ENCODE measurements at regions not wholly inside any gene's neighbourhood (a gene's known extent, or its start where the extent isn't known, plus 50 kb on each side); places are given as distances from the start of the nearest gene placed in this dataset.

DNA sequence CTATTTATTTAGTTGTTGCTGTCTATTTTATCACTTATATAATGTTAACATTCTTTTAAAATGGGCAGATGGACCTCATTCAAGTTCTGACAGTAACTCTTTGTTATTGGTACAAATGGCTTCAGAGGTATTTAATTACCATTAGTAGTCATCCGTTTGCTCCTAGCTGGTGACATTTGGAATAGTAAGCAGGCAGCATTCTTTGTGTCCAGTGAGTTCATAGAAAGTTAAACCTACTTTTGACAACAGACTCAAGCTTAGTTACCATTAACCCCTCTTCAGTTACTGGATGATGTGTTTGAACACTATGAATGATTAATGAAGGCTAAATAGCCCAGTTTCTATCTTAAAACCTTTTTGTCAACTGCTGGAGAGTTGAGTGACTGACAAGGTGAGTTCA, 500.7 kb upstream of the ATP11B start:
- H3K4me1 ChIP-seq: no peaks in the 10 kb centered on the region
- H3K9me3 ChIP-seq: no peaks in the 10 kb centered on the region
- no peak for DNase-seq (ENCODE audit: low spot score in 2 of 2)
- no peaks in the 10 kb centered on the region for H3K27me3 ChIP-seq
- H3K27ac ChIP-seq: no peak overlapping the region
- WGBS: 65% methylated on average over 1 of the region's 1 CpG
- no peak overlapping the region for H3K4me3 ChIP-seq
- TF ChIP-seq POLR2AphosphoS5 (IDR thresholded peaks at IDR 0.05): no peak
- no peak for TF ChIP-seq EP300 (IDR thresholded peaks at IDR 0.05)
- TF ChIP-seq, protein P1, sequence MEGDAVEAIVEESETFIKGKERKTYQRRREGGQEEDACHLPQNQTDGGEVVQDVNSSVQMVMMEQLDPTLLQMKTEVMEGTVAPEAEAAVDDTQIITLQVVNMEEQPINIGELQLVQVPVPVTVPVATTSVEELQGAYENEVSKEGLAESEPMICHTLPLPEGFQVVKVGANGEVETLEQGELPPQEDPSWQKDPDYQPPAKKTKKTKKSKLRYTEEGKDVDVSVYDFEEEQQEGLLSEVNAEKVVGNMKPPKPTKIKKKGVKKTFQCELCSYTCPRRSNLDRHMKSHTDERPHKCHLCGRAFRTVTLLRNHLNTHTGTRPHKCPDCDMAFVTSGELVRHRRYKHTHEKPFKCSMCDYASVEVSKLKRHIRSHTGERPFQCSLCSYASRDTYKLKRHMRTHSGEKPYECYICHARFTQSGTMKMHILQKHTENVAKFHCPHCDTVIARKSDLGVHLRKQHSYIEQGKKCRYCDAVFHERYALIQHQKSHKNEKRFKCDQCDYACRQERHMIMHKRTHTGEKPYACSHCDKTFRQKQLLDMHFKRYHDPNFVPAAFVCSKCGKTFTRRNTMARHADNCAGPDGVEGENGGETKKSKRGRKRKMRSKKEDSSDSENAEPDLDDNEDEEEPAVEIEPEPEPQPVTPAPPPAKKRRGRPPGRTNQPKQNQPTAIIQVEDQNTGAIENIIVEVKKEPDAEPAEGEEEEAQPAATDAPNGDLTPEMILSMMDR (IDR thresholded peaks at IDR 0.05): no peak
- TF ChIP-seq POLR2A (IDR thresholded peaks at IDR 0.05): no peak
- no peaks in the 10 kb centered on the region for H3K36me3 ChIP-seq

DNA sequence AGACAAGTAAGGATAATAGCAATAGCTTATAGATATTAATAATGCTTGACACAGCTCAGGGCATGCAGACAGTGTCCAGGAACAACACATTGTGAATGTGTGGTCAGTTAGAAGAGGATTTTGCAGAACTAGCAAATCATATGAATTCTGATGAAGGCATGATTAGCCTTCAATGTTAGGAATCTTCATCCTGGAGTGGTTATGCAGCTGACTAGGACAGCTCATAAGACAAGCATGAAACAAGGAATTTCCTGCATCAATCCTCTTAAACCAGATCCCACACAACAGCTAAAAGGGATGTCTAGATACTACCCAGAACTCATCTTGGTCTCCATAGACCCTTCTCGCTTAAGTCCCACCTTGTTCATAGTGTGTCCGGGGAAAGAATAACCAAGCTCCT, 499.0 kb upstream of the ATP11B start:
- 82% methylated on average over 2 of the region's 2 CpGs for WGBS
- no peak overlapping the region for H3K4me3 ChIP-seq
- no peaks in the 10 kb centered on the region for H3K27me3 ChIP-seq
- no peak for DNase-seq (ENCODE audit: low spot score in 2 of 2)
- TF ChIP-seq EP300 (IDR thresholded peaks at IDR 0.05) (no peak), POLR2AphosphoS5 (IDR thresholded peaks at IDR 0.05) (no peak), POLR2A (IDR thresholded peaks at IDR 0.05) (no peak)
- TF ChIP-seq, protein P1 (IDR thresholded peaks at IDR 0.05): no peak
- H3K36me3 ChIP-seq: no peaks in the 10 kb centered on the region
- no peaks in the 10 kb centered on the region for H3K4me1 ChIP-seq
- H3K9me3 ChIP-seq: no peaks in the 10 kb centered on the region
- H3K27ac ChIP-seq: no peak overlapping the region

DNA sequence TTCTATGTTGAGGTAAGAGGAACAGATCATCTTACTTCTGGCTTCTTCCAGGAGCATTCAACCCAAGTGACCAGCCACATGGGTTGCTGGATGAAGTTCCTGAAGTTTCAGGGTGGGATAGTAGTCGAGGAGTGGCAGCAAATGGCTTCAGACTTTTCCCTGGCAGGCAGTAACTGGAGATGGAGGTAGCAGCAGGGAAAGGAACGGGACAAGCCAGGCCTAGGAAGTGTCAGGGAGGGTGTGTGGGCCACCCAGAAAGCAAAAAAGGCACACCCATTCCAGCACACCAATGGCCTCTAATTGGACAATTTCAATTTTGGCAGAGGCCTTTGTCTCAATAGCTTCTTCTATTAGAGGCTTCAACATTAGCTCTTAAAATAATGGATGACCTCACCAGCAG, 498.6 kb upstream of the ATP11B start:
- 65% methylated on average over 2 of the region's 2 CpGs for WGBS
- DNase-seq (ENCODE audit: low spot score in 2 of 2): no peak
- no peaks in the 10 kb centered on the region for H3K36me3 ChIP-seq
- TF ChIP-seq POLR2A (IDR thresholded peaks at IDR 0.05): no peak
- TF ChIP-seq EP300 (IDR thresholded peaks at IDR 0.05): no peak
- TF ChIP-seq, protein P1 (IDR thresholded peaks at IDR 0.05): no peak
- no peak for TF ChIP-seq POLR2AphosphoS5 (IDR thresholded peaks at IDR 0.05)
- no peak overlapping the region for H3K4me3 ChIP-seq
- H3K9me3 ChIP-seq: no peaks in the 10 kb centered on the region
- no peaks in the 10 kb centered on the region for H3K4me1 ChIP-seq
- H3K27me3 ChIP-seq: no peaks in the 10 kb centered on the region
- H3K27ac ChIP-seq: no peak overlapping the region

DNA sequence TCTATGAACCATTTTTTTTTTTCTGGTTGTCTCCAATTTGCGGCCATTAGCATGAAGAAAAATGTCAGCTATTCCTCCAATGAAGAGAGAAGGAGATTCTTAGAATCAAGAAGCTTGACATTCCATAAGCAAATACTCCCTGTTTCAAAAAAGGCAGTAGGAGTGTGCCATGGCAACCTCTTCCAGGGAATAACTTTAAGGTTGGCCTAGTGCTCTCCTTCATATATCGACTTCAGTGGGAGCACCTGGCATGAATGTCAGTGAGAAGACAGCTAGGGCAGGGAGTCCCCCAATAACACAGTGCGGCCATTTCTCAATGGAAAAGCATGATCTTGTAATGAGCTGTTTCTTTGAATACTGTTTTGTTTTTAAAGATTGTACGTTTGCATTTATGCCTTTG, 493.0 kb upstream of the ATP11B start:
- H3K27me3 ChIP-seq: no peaks in the 10 kb centered on the region
- H3K27ac ChIP-seq: no peak overlapping the region
- DNase-seq (ENCODE audit: low spot score in 2 of 2): no peak
- WGBS: 87% methylated on average over 4 of the region's 4 CpGs
- no peak overlapping the region for H3K4me3 ChIP-seq
- no peak for TF ChIP-seq POLR2A (IDR thresholded peaks at IDR 0.05)
- TF ChIP-seq POLR2AphosphoS5 (IDR thresholded peaks at IDR 0.05): no peak
- TF ChIP-seq EP300 (IDR thresholded peaks at IDR 0.05): no peak
- TF ChIP-seq, protein P1 (IDR thresholded peaks at IDR 0.05): no peak
- no peaks in the 10 kb centered on the region for H3K36me3 ChIP-seq
- no peaks in the 10 kb centered on the region for H3K9me3 ChIP-seq
- no peaks in the 10 kb centered on the region for H3K4me1 ChIP-seq

DNA sequence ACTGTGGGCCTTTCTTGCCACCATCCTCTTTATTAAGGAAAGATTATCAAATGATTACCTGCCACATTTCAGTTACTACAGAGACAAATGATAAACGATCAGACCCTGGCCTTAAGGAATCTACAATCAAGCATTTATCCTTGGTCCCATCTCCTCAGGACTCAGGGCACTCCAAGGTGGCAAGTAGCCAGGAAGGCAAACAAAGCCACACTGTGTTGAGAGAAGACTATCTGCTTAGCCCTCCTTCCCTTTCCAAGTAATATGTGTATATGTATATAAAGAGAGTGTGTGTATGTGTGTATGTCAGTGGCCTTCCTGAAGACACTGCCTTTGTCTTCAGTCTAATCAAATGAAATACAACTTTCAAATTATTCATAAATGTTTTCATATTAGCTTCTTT, 490.1 kb upstream of the ATP11B start:
- Histone ChIP-seq H3K36me3 (no peaks in the 10 kb centered on the region), H3K4me3 (no peak overlapping the region), H3K27me3 (no peaks in the 10 kb centered on the region), H3K9me3 (no peaks in the 10 kb centered on the region), H3K27ac (no peak overlapping the region), H3K4me1 (no peaks in the 10 kb centered on the region)
- WGBS: 53% methylated on average over 1 of the region's 1 CpG
- DNase-seq (ENCODE audit: low spot score in 2 of 2): no peak
- no peak for TF ChIP-seq POLR2A (IDR thresholded peaks at IDR 0.05)
- TF ChIP-seq POLR2AphosphoS5 (IDR thresholded peaks at IDR 0.05): no peak
- no peak for TF ChIP-seq EP300 (IDR thresholded peaks at IDR 0.05)
- TF ChIP-seq, protein P1 (IDR thresholded peaks at IDR 0.05): no peak

Measured in suprapubic skin (tissue), 4 donors.